Psoas muscle (tissue), 7 donors: ENCODE measurements at regions not wholly inside any gene's neighbourhood (a gene's known extent, or its start where the extent isn't known, plus 50 kb on each side); places are given as distances from the start of the nearest gene placed in this dataset.

Source experiments
- ATAC-seq, 4 donors: fragments of 200-7000 bp; cut with Tn5 transposase; one replicate each; pipeline ENCODE4 v1.9.1; 2020; ENCODE audit warnings: moderate library complexity in 3 of 4, mild to moderate bottlenecking in 2 of 4
- DNase-seq, 2 donors: peaks; one replicate each; pipeline ENCODE4 v3.0.0-alpha.2; 2020
- H3K27ac ChIP-seq: fragments of 200-600 bp; one replicate; pipeline ENCODE4 v1.8.0; 2022
- H3K27me3 ChIP-seq, 3 donors: fragments of 200-600 bp in 1 of 3; one replicate each; pipeline versions ENCODE4 v1.6.1 to v1.8.0; 2013 to 2022; ENCODE audit warnings: low read length in 2 of 3, mild to moderate bottlenecking in 2 of 3, moderate library complexity in 1 of 3; ENCODE audit not compliant: insufficient read depth in 3 of 3
- H3K36me3 ChIP-seq, 2 donors: fragments of 200-600 bp in 1 of 2; one replicate each; pipeline versions ENCODE4 v1.6.1 to v1.8.0; 2013 to 2022; ENCODE audit warnings: low read depth in 1 of 2, mild to moderate bottlenecking in 1 of 2, moderate library complexity in 1 of 2; ENCODE audit not compliant: insufficient read depth in 1 of 2
- H3K4me1 ChIP-seq: fragments of 200-600 bp; one replicate; pipeline ENCODE4 v1.8.0; 2022
- H3K4me3 ChIP-seq: fragments of 200-600 bp; one replicate; pipeline ENCODE4 v1.8.0; 2022; ENCODE audit warnings: mild to moderate bottlenecking
- H3K9me3 ChIP-seq: fragments of 200-600 bp; one replicate; pipeline ENCODE4 v1.8.0; 2022
- CTCF ChIP-seq: fragments of 200-600 bp; IDR thresholded peaks from one replicate; pipeline ENCODE4 v1.8.0; 2022; ENCODE audit warnings: antibody characterized with exemption
- WGBS, 3 donors: extraction: QIAGEN DNeasy Blood & Tissue Kit; methylation state at CpG; one replicate each; pipeline versions ENCODE4 v1.1.6 to v1.1.7; 2013; 5-methylcytosine and 5-hydroxymethylcytosine counted together
- intact Hi-C, 2 donors: fragments of 100-400 bp; cut with DNase I; formaldehyde crosslinking; loops; one replicate each; pipeline versions ENCODE4 v1.11.0 to v1.14.2; 2022
- donor health status: healthy with polysubstance abuse.
- donor health status: DM: no; HTN: no; CAD: no; lungs with moderate emphysema.
- donor health status: Bipolar disorder and iron deficiency.
- donor health status: healthy.
- donor health status: DM: yes; HTN: yes; CAD: no.
- donor health status: DM: no; HTN: no; CAD: no.
- donor health status: DM: yes; HTN: yes; CAD: no.

GRCh38 chr12:84069198-84069597 lies 843.4 kb downstream of the SLC6A15 start:
- 31 to 42% (median 42%) methylated on average over 2 of the region's 2 CpGs for WGBS, 3 donors
- no peaks in the 10 kb centered on the region for H3K27me3 ChIP-seq
- H3K4me3 ChIP-seq = no peak overlapping the region
- no peaks in the 10 kb centered on the region for H3K4me1 ChIP-seq
- no peak overlapping the region for H3K27ac ChIP-seq
- no peak for TF ChIP-seq CTCF
- DNase-seq = no peak
- intact Hi-C loops = no loop called here
- H3K9me3 ChIP-seq = no peaks in the 10 kb centered on the region
- H3K36me3 ChIP-seq = no peaks in the 10 kb centered on the region
- no peak for ATAC-seq

- intact Hi-C loops = no loop called here
- no peaks in the 10 kb centered on the region for H3K9me3 ChIP-seq
- H3K4me1 ChIP-seq = no peaks in the 10 kb centered on the region
- ATAC-seq (no peak), DNase-seq (no peak)
- TF ChIP-seq CTCF = no peak
- 57 to 65% (median 62%) methylated on average over 4 of the region's 4 CpGs for WGBS, 3 donors
- no peaks in the 10 kb centered on the region for H3K27me3 ChIP-seq
- no peaks in the 10 kb centered on the region for H3K36me3 ChIP-seq
- H3K27ac ChIP-seq = no peak overlapping the region
- no peak overlapping the region for H3K4me3 ChIP-seq
Observed at GRCh38 chr12:84058136-84058535, 854.5 kb downstream of the SLC6A15 start.

GRCh38 chr12:84054811-84055210 lies 857.8 kb downstream of the SLC6A15 start:
- no peak for TF ChIP-seq CTCF
- ATAC-seq = no peak
- H3K4me1 ChIP-seq = no peaks in the 10 kb centered on the region
- no peaks in the 10 kb centered on the region for H3K27me3 ChIP-seq
- H3K27ac ChIP-seq = no peak overlapping the region
- DNase-seq = no peak
- no peaks in the 10 kb centered on the region for H3K9me3 ChIP-seq
- intact Hi-C loops = no loop called here
- 73 to 78% (median 76%) methylated on average over 2 of the region's 2 CpGs for WGBS, 3 donors
- H3K4me3 ChIP-seq = no peak overlapping the region
- H3K36me3 ChIP-seq = no peaks in the 10 kb centered on the region

- Histone ChIP-seq H3K4me3 (no peak overlapping the region), H3K27ac (no peak overlapping the region), H3K9me3 (no peaks in the 10 kb centered on the region), H3K4me1 (no peaks in the 10 kb centered on the region), H3K27me3 (no peaks in the 10 kb centered on the region), H3K36me3 (no peaks in the 10 kb centered on the region)
- ATAC-seq (no peak), DNase-seq (no peak)
- intact Hi-C loops = no loop called here
- 84 to 92% (median 89%) methylated on average over 1 of the region's 1 CpG for WGBS, 3 donors
- TF ChIP-seq CTCF = no peak
Observed at GRCh38 chr12:84047881-84048280, 864.7 kb downstream of the SLC6A15 start.

GRCh38 chr12:84046859-84047258 lies 865.7 kb downstream of the SLC6A15 start:
- WGBS, 3 donors = 95 to 99% (median 97%) methylated on average over 2 of the region's 2 CpGs
- Histone ChIP-seq H3K9me3 (no peaks in the 10 kb centered on the region), H3K4me1 (no peaks in the 10 kb centered on the region), H3K36me3 (no peaks in the 10 kb centered on the region), H3K4me3 (no peak overlapping the region), H3K27ac (no peak overlapping the region), H3K27me3 (no peaks in the 10 kb centered on the region)
- intact Hi-C loops = no loop called here
- no peak for ATAC-seq
- TF ChIP-seq CTCF = no peak
- DNase-seq = no peak
